ENCODE measurements at regions not wholly inside any gene's neighbourhood (a gene's known extent, or its start where the extent isn't known, plus 50 kb on each side); places are given as distances from the start of the nearest gene placed in this dataset.
"Not testable (repeated sequence)": the region's sequence is repeated elsewhere in the genome, so short reads cannot be mapped to it uniquely, and the experiment has no call there.

- TF ChIP-seq CTCF (IDR thresholded peaks at IDR 0.05; ENCODE audit: low read length, missing control alignments): no peak
- no peak overlapping the region for H3K4me3 ChIP-seq (replicated peaks; ENCODE audit: low read depth, low read length)
- no peak for DNase-seq (ENCODE audit: low read depth)
These were observed 132.9 kb downstream of the C3orf38 start for GRCh38 chr3:88282528-88283241.

DNA sequence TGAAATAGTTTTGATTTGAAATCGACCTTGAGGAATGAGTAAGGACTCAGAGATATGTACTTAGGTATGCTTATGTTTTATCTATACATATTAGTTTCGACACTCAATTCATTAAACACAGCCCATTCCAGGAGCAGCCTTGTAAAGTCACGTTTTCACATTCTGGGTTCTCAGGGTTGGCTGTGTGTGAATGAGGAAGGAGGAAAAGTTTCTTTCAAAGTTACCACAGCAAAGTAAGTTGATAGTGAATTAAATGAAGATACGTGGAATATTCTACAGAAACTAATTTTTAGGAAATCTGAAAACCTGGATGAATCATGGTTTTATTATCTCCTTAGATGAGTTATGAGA lies 133.5 kb downstream of the C3orf38 start:
- DNase-seq (ENCODE audit: low read depth): no peak
- H3K4me3 ChIP-seq (replicated peaks; ENCODE audit: low read depth, low read length): no peak overlapping the region
- no peak for TF ChIP-seq CTCF (IDR thresholded peaks at IDR 0.05; ENCODE audit: low read length, missing control alignments)

DNA sequence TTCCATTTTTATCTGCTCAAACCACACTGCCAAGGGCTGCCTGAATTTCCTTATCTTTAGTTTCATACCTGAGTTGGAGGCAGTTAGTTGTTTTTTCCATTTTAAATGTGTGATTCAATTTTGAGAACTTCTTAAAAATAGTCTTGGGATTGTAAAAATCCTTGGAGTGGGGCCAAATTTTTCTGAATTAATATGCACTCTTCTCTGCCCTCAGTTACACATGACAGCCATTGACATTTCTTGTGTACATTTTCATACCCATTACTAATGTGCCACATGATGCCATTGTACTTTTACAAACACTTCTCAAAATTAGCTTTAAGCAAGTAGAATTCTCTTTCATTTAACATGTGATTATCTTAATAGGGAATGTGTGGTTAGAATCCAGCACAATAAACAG lies 141.7 kb downstream of the C3orf38 start:
- H3K4me3 ChIP-seq (replicated peaks; ENCODE audit: low read depth, low read length): no peak overlapping the region
- no peak for DNase-seq (ENCODE audit: low read depth)
- no peak for TF ChIP-seq CTCF (IDR thresholded peaks at IDR 0.05; ENCODE audit: low read length, missing control alignments)

DNA sequence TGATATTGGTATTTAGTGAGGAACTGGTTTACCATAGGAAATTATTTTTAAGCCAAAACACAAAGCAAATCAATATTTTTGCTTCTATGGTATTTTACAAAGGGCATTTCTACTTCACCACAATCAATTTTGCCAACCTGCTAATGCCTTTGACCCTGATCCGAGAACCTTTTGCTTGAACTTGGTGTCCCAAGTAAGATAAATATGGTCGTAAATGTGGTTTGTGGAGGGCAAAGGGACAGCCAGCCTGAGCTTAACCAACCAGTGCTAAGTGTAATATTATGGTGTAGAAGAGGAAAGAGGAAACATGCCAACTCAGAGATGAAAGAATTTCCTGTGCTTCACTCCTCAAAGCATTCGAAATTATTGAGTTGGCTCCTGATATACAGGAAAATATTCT lies 148.4 kb downstream of the C3orf38 start:
- no peak for DNase-seq (ENCODE audit: low read depth)
- no peak for TF ChIP-seq CTCF (IDR thresholded peaks at IDR 0.05; ENCODE audit: low read length, missing control alignments)
- no peak overlapping the region for H3K4me3 ChIP-seq (replicated peaks; ENCODE audit: low read depth, low read length)

DNA sequence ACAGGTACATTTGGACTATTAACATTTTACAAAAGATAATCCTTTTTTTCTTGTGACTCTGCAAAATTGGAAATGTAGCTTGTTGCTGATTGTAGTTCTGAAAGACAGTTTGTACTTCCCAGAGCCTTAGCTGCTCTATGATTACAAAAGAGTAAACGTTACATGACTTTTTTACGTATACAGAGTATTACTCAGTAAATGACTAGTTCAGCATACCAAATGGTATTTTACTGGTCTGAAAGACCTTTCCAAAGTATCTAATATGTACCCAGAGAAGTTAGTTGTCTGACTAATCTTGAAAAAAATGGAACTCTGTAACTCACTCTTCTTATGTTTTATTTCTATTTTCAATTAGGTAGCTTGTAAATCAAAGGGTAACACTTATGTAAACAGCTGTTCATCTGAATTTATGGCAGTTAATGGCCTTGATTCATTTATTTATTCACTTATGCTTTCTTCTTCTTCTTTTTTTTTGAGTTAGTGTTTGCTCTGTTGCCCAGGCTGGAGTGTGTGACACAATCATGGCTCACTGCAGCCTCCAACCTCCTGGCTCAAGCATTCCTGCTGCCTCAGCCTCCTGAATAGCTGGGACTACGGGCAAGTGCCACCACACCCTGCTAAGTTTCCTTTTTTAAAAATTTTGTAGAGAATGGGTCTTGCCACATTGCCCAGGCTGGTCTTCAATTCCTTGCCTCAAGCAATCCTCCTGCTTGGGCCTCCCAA lies 151.7 kb downstream of the C3orf38 start:
- H3K4me3 ChIP-seq (replicated peaks; ENCODE audit: low read depth, low read length): no peak overlapping the region
- DNase-seq (ENCODE audit: low read depth): no peak
- no peak for TF ChIP-seq CTCF (IDR thresholded peaks at IDR 0.05; ENCODE audit: low read length, missing control alignments)

- H3K4me3 ChIP-seq (replicated peaks; ENCODE audit: low read depth, low read length): no peak overlapping the region
- TF ChIP-seq CTCF (IDR thresholded peaks at IDR 0.05; ENCODE audit: low read length, missing control alignments): no peak
- no peak for DNase-seq (ENCODE audit: low read depth)
These were observed 152.2 kb downstream of the C3orf38 start for GRCh38 chr3:88301996-88302393.

DNA sequence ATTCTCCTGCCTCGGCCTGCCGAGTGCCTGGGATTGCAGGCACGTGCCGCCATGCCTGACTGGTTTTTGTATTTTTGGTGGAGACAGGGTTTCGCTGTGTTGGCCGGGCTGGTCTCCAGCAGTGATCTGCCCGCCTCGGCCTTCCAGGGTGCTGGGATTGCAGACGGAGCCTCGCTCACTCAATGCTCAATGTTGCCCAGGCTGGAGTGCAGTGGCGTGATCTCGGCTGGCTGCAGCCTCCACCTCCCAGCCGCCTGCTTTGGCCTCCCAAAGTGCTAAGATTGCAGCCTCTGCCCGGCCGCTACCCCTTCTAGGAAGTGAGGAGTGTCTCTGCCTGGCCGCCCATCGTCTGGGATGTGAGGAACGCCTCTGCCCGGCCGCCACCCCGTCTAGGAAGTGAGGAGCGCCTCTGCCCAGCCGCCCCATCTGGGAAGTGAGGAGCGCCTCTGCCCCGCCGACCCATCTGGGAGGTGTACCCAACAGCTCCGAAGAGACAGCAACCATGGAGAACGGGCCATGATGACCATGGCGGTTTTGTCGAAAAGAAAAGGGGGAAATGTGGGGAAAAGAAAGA lies 153.7 kb downstream of the C3orf38 start:
- not testable (repeated sequence) for DNase-seq (ENCODE audit: low read depth); H3K4me3 ChIP-seq (replicated peaks; ENCODE audit: low read depth, low read length)

All from fibroblast of pulmonary artery (primary cell).